ENCODE measurements at regions not wholly inside any gene's neighbourhood (a gene's known extent, or its start where the extent isn't known, plus 50 kb on each side); places are given as distances from the start of the nearest gene placed in this dataset.

DNA sequence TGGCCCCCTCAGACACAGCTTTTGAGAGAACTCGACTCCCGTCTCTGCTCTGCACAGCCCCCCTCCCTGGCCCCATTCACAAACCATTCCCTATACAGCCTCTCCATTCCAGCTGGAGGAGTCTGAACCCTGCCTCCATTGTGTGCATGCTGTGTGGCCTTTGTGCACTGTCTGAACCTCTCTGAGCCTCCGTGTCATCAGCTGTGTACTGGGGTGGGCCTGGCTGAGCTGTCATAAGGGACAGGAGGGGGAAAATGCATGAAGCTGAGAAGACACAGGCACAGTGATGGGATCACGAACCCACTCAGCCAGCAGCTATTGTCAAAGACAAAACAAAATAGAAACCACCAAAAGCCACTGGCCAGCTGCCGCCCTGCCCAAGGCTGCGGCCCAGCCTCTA, 130.8 kb downstream of the RFLNA start:
- no peak for TF ChIP-seq CTCF (IDR thresholded peaks at IDR 0.05; ENCODE audit: borderline replicate concordance, insufficient read depth, low read depth, low read length)
- H3K4me3 ChIP-seq (ENCODE audit: low read depth, low read length), result no peak overlapping the region

DNA sequence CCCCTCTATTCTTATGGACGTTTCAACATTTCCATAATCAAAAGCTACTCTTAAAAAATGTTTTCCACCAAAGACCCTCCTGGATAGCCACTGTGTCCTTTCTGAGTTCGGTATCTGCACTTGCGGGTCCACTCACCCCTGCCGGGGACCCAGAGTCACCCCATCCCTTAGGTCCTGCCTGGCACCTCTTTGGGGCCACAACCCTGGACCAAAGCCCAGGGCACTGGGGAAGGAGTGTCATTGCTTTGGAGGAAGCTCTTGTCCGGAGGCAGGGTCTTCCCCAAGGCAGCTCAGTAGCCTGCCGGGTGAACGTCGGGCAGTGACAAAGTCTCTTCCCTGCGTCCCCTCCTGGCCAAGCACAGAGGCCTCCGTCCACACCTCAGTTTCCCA, 129.6 kb downstream of the RFLNA start:
- H3K4me3 ChIP-seq (ENCODE audit: low read depth, low read length), result no peak overlapping the region
- TF ChIP-seq CTCF (IDR thresholded peaks at IDR 0.05; ENCODE audit: borderline replicate concordance, insufficient read depth, low read depth, low read length), result no peak

DNA sequence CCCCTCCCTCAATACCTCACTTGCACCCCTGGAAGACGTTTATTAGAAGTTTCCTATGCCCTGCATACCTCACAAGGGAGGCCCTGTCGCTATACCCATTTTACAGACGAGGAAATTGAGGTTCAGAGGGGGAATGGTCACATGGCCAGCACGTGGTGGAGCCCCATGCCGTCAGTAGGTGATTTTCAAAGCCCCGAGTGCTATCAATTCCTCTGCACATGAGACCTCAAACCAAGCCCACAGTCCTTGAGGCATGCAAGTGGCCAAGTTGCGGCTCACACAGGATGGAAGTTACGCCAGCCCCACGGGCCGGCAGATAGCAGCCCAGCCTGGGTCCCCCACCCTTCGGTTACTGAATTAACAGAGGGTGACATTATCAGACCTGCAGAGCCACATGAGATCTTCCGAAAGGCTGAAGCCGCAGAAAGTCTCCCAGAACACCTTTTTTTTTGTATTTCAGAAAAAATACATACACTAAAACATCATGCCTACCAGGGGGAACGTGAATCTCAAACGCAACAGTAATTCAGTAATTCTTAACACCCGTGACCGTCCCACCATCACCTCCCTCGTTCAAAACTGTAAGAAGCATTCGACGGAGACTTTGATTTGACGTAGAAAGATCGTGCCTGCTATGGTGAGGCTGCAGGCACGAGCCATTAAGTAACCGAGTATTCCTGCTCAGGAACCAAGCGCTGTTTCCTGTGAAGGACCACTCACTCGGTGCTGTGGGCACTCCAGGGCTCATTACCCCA, 129.0 kb downstream of the RFLNA start:
- H3K4me3 ChIP-seq (ENCODE audit: low read depth, low read length), result no peak overlapping the region
- TF ChIP-seq CTCF (IDR thresholded peaks at IDR 0.05; ENCODE audit: borderline replicate concordance, insufficient read depth, low read depth, low read length), result no peak

DNA sequence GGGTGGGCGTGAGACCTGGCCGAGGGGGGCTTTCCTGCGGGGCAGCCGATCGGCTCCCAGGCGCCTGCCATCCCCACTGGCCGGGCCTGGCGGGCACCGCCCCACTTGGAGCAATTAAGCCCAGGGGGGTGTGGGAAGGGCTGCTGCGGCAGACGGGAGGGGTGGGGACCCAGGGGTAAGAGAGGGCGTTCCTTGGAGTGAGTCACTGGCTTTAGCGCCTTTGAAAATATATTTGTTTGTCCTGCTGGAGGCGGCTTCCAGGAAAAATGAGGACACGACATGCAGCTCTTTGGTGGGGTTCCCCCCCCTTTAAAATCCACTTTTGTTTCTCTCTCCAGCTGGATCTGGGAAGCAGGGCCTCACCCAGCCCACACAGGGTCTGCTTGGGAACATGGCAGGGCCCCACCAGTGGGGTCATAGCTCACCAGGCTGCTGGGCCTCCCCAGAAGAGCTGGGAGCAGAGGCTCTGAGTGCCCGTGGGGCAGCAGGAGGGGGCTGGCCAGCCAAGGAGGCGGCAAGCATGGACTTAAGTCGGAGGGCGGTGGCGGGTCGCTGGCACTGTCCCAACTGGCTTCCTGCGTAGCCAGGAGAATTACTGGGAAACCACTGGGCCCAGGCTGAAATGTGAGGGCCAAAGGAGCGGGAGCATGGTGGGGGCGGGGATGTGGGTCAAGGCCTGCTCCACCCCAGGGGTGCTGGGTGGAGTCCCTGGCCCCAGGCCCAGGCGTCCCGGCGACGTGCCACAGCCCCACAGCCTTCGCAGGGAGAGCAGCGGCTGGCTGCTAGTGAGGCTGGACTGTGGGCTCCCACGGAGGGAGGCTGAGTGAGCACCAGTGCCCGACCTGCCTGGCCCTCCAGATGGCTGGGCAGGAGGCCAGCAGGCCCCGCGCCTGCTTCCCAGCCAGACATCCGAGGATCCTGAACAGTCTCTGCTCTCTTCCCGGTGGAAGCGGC, 128.0 kb downstream of the RFLNA start:
- no peak for TF ChIP-seq CTCF (IDR thresholded peaks at IDR 0.05; ENCODE audit: borderline replicate concordance, insufficient read depth, low read depth, low read length)
- H3K4me3 ChIP-seq (ENCODE audit: low read depth, low read length), result no peak overlapping the region

DNA sequence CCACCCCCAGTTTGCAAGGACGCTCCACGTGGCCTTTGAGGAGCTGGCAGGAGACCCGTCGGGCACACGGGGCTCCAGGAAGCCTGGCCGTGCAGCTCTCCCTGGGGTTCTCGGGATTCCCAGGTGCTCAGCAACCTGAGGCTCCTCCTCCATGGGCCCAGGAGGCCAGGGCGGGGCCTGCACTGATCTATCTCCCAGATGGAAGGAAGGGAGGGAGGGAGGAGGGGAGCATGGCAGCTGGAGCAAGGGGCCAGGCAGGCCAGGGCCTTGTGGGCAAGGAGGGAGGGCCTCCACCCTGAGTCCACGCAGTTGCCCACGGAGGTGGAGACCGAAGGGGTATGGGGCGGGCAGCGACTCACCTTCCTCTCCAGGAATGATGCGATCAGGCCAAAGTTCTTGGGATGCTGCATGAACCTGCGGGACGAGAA, 127.3 kb downstream of the RFLNA start:
- TF ChIP-seq CTCF (IDR thresholded peaks at IDR 0.05; ENCODE audit: borderline replicate concordance, insufficient read depth, low read depth, low read length), result no peak
- H3K4me3 ChIP-seq (ENCODE audit: low read depth, low read length), result no peak overlapping the region

DNA sequence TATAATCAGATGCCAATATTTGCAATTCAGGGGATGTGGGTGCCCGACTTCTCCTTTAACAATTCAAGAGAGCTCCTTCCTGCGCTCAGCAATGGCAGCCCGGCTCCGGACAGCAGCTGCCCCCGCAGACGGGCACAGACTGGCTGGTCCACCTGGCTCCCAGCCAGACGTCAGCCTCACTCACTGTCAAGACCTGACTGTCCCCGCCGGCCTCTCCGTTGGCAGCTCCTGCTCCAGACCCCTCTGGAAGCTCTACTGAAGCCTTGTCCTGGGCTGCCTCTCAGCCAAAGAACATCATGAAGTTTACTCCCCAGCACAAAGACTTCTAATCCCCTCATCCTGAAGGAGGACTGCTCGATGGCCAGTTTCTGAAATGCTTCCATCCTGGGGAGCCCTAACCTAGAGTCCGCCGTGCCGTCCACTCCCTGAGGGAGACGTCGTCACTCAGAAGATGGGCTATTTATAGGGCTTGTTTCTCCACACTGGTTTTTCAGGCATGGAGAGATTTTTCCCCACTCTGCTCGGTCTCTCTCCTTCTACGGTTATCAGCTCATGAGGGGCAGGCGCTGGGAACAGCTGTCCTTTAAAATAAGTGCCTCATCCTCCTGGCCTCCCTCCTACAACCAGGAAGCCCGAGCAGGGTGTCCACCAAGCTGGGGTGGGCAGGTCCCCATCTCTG, 126.2 kb downstream of the RFLNA start:
- no peak overlapping the region for H3K4me3 ChIP-seq (ENCODE audit: low read depth, low read length)
- no peak for TF ChIP-seq CTCF (IDR thresholded peaks at IDR 0.05; ENCODE audit: borderline replicate concordance, insufficient read depth, low read depth, low read length)

All from GM12875 (cell line).